ENCODE measurements at regions not wholly inside any gene's neighbourhood (a gene's known extent, or its start where the extent isn't known, plus 50 kb on each side); places are given as distances from the start of the nearest gene placed in this dataset.

- TF ChIP-seq POLR2A (IDR thresholded peaks at IDR 0.05) (no peak), CTCF (IDR thresholded peaks at IDR 0.05) (no peak)
Observed at GRCh38 chr6:142562865-142563264, 261.1 kb downstream of the ADGRG6 start.

Measured in thyroid gland (tissue), 4 donors.